HG02970 (cell line): ENCODE measurements at regions not wholly inside any gene's neighbourhood (a gene's known extent, or its start where the extent isn't known, plus 50 kb on each side); places are given as distances from the start of the nearest gene placed in this dataset.
A peak's percentile ranks its signal among the peaks of the same experiment; 100 is the strongest.

ENCODE experiments used
- ATAC-seq: cut with Tn5 transposase; IDR thresholded peaks from one replicate; pipeline ENCODE4 v1.9.1; 2021; ENCODE audit warnings: mild to moderate bottlenecking, moderate library complexity, moderate number of reproducible peaks; ENCODE audit not compliant: unreplicated experiment, low FRiP score

GRCh38 chr5:40082313-40082712 is 597.4 kb upstream of the PTGER4 start:
- ATAC-seq: no peak

GRCh38 chr5:40080191-40080590 is 599.5 kb upstream of the PTGER4 start:
- no peak for ATAC-seq

- no peak for ATAC-seq
These were observed 600.7 kb upstream of the PTGER4 start for GRCh38 chr5:40078898-40079575.

- no peak for ATAC-seq
These were observed 604.9 kb upstream of the PTGER4 start for GRCh38 chr5:40074826-40075225.

DNA sequence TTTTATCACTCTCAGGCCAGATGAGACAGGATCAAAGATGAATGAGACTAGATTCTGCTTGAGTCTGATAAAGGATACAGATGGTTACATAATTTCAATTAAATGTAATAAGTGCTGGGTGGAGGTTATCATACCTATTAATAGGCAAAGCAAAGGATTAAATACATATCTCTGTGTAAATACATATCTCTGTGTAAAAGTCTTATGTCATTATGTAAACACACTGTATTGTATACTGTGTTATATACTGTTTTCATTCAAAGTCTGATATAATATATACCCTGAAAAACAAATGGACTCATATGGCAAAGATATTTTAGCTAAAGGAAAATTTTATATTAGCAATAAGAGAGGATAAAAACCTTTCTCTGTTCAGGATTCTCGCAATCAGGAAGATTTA is 605.8 kb upstream of the PTGER4 start:
- ATAC-seq: no peak

- no peak for ATAC-seq
These were observed 607.8 kb upstream of the PTGER4 start for GRCh38 chr5:40071870-40072269.

DNA sequence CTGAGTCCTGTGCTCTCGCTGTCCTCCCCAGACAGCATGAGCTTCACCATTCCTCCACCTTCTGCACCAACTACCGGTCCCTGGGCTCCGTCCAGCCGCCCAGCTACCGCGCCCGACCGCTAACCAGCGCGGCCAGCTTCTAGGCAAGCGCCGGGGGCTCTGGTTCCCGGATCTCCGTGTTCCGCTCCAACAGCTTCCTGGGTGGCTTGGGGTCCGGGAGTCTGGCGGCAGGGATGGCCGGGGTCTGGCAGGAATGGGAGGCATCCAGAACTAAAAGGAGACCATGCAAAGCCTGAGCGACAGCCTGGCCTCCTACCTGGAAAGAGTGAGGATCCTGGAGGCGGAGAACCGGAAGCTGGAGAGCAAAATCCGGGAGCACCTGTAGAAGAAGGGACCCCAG is 613.1 kb upstream of the PTGER4 start:
- ATAC-seq: no peak

GRCh38 chr5:40052808-40053207 is 626.9 kb upstream of the PTGER4 start:
- no peak for ATAC-seq

GRCh38 chr5:40046792-40047191 is 622.0 kb upstream of the DAB2 start:
- ATAC-seq: no peak

GRCh38 chr5:40045429-40045828 is 620.6 kb upstream of the DAB2 start:
- no peak for ATAC-seq

DNA sequence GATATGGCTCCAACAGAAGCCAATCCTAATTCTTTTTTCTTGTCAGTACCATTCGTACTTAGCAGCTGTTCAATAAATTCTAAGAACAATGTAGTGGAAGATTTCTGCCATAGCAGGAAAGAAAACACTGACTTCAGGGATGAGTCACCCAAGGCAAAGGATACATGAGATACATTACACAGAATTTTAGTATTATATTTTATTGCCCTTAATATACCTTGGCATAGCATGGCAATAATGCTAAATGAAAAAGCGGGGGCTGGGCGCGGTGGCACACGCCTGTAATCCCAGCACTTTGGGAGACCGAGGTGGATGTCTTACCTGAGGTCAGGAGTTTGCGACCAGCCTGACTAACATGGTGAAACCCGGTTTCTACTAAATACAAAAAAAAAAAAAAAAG is 619.1 kb upstream of the DAB2 start:
- ATAC-seq: no peak

DNA sequence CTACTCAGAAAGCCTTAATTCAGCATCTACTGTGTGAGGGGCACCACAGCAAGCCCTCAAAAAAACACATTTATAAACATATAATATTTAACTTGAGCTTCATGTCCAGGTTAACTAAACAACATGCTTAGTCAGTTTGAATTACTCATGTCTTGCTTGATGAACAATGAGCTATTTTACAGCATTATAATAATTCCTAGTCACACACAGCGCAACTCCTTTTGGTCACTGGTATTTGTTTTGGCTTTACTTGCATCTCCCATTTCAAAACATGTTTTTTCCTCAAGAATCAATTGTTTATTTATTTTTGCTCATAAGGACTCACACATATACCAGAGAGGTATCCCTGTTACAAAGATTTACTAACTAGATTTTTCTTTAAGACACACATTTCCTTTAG is 616.7 kb upstream of the DAB2 start:
- no peak for ATAC-seq

- no peak for ATAC-seq
These were observed 612.9 kb upstream of the DAB2 start for GRCh38 chr5:40037713-40038112.

DNA sequence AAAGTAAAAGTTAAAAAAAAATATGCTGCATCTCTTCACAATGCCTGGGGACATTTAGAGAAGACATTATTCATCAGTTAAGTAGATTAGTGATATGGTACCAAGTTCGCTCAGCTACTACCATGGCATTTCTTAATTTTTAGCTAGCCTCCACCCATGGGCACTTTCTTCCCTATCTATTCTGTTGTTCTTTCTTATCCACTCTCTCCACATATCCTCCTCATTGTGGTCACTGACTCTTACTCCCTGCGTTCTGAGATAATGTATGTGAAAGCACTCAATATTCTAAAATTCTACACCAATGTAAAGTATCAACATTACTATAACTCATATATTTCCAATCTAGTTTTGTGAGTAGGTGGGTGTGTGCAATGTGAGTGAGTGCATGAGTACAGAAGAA is 609.7 kb upstream of the DAB2 start:
- ATAC-seq: no peak

DNA sequence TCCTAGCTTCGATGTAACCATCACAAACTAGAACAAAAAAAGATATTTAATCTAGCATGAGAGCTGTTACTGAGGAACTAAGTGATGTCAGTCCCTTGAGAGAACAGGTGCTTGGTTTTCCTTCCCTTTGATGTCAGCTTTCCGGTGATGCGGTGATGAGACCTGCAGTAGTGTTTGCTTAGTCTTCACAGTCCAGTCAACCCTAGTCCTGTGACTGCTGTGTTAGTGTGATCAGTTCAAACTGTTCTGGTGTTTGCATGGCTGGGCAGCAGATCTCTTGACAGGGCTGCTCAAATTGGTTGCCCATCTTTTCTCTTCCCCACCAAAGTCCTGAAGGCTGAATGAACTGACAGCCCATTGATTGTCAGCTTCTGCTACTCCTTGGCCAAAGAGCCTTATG is 608.6 kb upstream of the DAB2 start:
- ATAC-seq: peak; percentile 85

- ATAC-seq: no peak
These were observed 608.2 kb upstream of the DAB2 start for GRCh38 chr5:40033009-40033408.

- no peak for ATAC-seq
These were observed 605.9 kb upstream of the DAB2 start for GRCh38 chr5:40030661-40031060.

DNA sequence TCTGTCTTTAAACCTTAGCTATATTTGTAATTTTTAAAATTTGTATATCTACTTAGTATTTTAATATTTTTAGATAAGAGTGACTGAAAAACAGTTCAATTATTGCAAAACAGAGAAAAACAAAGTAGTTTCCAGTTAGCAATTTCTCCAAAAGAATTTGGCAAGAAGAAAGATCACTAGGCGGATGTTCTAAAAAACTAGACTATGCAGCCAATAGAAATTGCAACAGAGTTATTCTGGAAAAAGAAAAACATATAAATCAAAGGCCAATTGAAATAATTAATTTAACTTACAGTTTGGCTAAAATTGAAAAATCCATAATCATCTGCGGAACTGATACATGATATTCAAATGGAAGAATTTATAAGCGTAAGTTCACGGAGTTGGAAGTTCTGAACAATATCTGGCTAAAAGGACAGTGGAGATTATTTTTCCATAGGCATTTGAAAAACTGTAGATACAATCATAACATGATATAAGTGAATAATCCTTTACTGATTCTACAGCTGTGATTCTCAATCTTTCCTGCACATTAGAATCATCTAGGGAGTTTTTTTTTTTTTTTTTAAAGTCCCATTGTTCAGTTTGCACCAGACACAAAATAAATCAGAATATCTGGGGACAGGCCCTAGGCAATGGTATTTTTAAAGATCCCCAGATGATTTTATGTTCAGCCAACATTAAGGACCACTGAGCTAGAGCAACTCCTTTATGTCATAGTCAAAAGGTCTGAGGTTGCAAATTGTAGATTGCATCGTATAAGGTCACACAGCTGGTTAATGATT is 605.1 kb upstream of the DAB2 start:
- no peak for ATAC-seq

DNA sequence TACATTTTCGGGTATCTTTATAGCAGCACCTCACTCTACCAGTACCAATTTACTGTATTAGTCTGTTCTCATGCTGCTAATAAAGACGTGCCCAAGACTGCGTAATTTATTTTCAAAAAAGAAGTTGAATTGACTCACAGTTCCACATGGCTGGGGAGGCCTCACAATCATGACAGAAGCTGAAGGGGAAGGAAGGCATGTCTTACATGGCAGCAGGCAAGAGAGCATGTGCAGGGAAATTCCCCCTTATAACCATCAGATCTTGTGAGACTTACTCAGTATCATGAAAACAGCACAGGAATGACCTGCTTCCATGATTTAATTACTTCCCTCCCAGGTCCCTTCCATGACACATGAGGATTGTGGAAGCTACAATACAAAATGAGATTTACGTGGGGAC is 602.6 kb upstream of the DAB2 start:
- ATAC-seq: no peak

GRCh38 chr5:40025586-40025985 is 600.8 kb upstream of the DAB2 start:
- no peak for ATAC-seq

DNA sequence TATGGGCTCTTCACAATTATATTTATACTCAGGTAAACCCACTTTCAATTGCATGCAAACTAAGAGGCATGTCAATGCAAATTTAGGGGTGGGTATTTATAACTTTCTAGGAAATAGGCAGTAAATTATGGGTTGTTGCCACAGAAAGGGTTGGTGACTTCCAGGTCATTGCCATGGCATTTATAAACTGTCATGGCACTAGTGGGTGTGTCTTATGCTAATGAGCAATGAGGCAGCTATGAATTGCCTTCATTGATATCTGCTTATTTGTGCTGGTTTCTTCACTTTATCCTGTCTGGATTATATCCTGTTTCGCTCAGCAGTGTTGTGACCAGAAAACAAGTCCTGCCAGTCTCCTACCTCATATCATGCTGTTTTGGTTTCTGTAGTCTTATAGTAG is 597.3 kb upstream of the DAB2 start:
- no peak for ATAC-seq

DNA sequence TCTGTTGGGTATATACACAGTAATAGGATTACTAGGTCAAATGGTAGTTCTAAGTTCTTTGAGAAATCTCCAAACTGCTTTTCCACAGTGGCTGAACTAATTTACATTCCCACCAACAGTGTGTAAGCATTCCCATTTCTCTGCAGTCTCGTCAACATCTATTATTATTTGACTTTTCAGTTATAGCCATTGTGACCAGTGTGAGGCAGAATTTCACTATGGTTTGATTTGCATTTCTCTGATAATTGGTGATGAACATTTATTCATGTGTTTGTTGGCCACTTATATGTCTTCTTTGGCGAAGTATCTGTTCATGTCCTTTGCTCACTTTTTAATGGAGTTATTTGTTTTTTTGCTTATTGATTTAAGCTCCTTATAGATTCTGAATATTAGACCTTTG is 596.2 kb upstream of the DAB2 start:
- no peak for ATAC-seq
